GM12865 (cell line): ENCODE measurements at regions not wholly inside any gene's neighbourhood (a gene's known extent, or its start where the extent isn't known, plus 50 kb on each side); places are given as distances from the start of the nearest gene placed in this dataset.

Experiments used
- DNase-seq: peaks from one replicate; pipeline ENCODE4 v3.0.0; 2010; ENCODE audit warnings: low read depth
- H3K4me3 ChIP-seq: 2 replicates; pipeline ENCODE4 v1.5.1; 2011; ENCODE audit warnings: mild to moderate bottlenecking, low read depth, low read length, control low read depth
- TF ChIP-seq, protein P1 (sequence below): IDR thresholded peaks from 2 replicates; pipeline ENCODE4 v1.5.1; 2011; ENCODE audit warnings: low read length, control low read depth, low read depth, inconsistent platforms; ENCODE audit not compliant: insufficient read depth; ENCODE audit errors: missing control alignments

DNA sequence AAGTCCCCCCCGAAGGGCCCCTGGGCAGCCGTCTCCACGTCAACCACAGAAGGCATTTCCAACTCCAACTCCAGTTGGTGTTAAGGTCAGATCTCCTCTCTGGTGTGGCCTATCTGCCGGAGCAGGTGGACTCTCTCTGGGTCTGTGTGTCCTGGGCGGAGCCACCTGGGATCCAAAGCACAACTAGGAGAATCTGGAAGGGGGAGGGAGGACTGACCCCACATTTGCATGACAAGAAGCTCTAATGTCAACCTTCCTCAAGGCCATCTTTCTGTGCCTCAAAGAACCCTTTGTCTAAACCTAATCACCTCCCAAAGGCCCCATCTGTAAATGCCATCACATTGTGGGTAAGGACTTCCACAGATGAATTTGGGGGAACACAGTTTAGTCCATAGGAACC lies 381.5 kb downstream of the UQCRFS1 start:
- TF ChIP-seq, protein P1, sequence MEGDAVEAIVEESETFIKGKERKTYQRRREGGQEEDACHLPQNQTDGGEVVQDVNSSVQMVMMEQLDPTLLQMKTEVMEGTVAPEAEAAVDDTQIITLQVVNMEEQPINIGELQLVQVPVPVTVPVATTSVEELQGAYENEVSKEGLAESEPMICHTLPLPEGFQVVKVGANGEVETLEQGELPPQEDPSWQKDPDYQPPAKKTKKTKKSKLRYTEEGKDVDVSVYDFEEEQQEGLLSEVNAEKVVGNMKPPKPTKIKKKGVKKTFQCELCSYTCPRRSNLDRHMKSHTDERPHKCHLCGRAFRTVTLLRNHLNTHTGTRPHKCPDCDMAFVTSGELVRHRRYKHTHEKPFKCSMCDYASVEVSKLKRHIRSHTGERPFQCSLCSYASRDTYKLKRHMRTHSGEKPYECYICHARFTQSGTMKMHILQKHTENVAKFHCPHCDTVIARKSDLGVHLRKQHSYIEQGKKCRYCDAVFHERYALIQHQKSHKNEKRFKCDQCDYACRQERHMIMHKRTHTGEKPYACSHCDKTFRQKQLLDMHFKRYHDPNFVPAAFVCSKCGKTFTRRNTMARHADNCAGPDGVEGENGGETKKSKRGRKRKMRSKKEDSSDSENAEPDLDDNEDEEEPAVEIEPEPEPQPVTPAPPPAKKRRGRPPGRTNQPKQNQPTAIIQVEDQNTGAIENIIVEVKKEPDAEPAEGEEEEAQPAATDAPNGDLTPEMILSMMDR: no peak
- no peak overlapping the region for H3K4me3 ChIP-seq
- DNase-seq: no peak

DNA sequence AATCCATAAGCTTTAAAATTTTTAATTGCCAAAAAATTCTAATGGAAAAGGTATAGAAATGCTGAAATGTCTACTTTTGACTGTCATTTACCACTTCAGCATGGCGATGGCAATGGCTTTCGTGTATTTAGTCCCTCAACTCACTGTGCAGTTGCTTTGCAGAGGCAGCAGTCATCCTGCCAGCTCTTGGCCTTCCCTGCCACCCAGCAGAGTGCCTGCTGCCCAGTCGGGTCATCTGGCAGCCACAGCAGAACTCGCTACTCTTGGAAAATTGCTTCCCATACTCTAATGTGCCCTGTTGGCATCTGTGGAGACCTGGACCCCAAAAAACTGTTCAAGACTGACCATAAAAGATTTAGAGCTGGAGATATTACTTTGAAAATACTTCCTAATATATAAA lies 383.2 kb downstream of the UQCRFS1 start:
- H3K4me3 ChIP-seq: no peak overlapping the region
- TF ChIP-seq, protein P1: no peak
- no peak for DNase-seq

DNA sequence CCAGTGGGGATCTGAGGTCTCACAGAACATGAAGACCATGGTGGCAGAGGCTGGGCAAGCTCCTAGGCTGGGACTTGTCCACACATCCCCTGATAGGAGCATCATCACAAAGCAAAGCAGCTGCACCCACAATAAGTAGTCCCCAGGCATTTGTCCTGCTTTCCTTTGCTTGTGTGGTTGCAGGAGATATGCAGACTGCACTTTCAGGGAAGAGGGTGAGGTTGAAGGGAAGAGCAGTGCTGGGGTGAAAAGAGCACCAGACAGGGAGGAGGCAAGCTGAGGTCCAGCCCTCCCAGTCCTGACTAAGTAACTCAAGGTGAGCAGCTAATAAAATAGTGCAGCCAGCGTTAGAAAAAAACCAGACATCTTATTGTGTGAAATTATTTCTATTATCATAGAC lies 383.6 kb downstream of the UQCRFS1 start:
- no peak for DNase-seq
- H3K4me3 ChIP-seq: no peak overlapping the region
- TF ChIP-seq, protein P1: no peak

DNA sequence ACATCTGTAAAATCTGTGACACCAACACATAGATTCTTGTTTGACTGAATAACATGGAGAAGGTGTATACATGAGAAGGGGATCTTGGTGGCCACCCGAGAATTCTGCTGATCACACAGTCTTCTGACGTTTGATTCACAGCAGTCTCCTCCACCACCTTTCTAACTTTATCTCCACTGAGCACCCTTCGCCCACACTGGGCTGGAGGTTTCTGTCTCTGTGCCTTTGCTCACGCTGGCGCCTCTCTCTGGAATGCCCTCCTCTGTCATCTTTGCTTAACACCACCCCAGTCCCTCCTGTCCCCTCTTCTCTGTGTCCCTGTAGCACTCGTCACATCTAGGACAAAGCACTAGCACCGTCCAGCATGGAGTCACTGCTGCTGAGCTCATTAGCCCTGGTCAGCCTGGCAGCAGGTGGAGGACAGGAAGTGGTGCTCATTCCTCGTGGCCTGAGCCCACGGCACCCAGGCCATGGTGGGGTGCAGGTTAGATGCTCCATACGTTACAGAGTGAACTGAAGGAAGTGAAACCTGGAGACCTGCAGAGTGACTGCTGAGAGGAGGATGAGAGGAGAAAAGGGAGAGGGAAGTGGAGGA lies 384.6 kb downstream of the UQCRFS1 start:
- no peak overlapping the region for H3K4me3 ChIP-seq
- TF ChIP-seq, protein P1: no peak
- no peak for DNase-seq

DNA sequence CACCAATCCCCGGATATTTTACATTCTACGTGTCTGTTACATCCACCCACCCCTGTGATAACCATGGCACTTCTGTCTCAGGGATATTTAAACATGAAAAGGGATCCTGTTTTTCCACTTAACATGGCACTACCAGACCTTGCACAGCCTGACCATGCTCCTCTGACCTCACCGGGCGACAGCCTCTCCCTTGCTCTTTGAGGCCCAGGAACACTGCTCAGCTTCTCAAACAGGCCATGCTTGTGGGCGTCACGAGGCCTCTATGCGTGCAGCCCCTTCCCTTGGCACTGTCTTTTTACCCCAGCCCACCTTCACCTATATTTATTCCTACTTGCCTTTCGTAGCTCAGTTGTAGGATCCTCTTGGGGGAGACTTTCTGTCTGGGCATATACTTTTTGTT lies 385.6 kb downstream of the UQCRFS1 start:
- H3K4me3 ChIP-seq: no peak overlapping the region
- no peak for DNase-seq
- TF ChIP-seq, protein P1: no peak

DNA sequence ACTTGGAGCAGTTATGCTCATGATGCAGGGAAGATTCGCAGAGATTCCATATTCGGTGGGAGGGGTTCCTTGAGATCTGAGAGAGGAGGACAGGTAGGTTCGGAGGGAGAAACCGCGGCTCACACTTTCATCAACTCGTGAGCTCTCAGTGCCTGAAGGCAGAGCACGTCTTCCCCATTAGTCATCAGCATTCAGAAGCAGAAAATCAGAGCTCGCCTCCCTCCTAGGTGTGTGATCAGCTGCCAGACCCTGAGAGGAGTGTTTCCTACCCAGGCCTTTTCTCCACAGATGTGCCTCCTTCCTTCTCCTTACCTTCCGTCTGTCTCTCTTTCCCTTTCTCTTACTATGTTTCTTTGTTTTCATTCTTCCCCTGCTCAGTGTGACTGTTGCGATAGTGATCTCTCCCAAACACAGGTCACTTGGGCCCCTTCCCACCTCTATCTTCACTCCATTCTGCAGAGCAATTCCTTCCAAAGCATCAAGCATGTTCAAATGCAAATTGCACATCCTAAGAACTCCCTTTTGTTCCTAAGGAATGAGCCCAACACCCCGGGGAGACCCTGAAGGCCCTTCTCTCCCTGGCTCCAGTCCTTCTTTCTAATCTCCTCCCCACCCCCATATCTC lies 389.5 kb downstream of the UQCRFS1 start:
- TF ChIP-seq, protein P1: no peak
- DNase-seq: no peak
- no peak overlapping the region for H3K4me3 ChIP-seq

DNA sequence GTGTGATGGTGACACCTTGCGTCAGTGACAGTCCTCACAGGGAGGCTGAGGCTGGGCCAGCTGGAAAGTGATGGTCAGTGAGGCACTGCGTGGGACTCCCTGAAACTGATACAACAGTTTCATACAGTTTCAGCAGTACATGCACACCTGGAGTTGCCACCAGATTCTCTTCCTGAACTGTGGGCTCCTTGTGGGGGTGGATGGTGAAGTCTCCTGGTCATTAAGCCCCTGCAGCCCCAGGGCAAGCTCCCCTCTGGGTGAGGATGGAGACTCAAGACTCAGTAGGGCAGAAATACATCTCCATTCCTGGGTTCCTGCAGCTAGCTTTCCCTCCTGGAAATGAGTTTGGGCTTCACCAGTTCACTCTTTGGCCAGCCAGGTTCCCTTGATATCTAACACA lies 392.7 kb downstream of the UQCRFS1 start:
- H3K4me3 ChIP-seq: no peak overlapping the region
- TF ChIP-seq, protein P1: no peak
- peak; percentile 24 for DNase-seq
